NCI-H1417 (cell line): ENCODE measurements at regions not wholly inside any gene's neighbourhood (a gene's known extent, or its start where the extent isn't known, plus 50 kb on each side); places are given as distances from the start of the nearest gene placed in this dataset.

ENCODE experiments used
- DNase-seq, 3 experiments: peaks; one replicate each; lab custom pipeline; 2025; lab: John Stamatoyannopoulos, UW

DNA sequence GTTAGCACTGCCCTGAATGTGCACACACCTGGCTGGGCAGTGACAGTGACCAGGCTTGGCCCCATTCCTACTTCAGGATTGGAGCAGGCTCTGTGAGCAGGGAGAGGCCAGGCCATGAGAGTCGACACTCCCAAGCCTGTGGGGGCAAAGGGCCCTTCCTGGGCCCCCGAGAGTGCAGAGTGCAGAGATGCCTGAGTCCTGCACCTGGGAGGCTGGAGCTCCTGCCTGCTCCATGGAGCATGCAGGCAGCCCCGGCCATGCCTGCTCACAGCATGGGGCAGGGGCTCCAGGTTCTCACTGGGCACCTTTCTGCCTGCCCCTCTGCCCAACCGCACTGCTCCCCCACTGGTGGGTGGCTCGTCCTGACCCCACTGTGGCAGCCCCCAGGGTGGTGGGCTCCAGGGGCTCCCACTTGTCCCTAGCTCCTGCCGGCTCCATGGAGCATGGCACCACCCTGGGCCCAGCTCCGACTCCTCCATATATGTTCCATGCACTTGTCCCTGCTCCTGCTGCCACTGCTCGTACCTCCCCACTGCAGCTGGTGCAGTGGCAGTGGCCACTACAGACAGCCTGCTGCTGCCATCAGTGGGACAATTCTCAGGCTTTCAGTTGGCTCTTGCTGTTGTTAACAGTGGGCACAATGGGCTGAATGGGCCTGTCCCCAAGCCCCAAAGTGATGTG, 282.0 kb downstream of the RPRM start:
- no peak for DNase-seq

- DNase-seq, result no peak
Observed at GRCh38 chr2:153195342-153195741, 283.2 kb downstream of the RPRM start.

DNA sequence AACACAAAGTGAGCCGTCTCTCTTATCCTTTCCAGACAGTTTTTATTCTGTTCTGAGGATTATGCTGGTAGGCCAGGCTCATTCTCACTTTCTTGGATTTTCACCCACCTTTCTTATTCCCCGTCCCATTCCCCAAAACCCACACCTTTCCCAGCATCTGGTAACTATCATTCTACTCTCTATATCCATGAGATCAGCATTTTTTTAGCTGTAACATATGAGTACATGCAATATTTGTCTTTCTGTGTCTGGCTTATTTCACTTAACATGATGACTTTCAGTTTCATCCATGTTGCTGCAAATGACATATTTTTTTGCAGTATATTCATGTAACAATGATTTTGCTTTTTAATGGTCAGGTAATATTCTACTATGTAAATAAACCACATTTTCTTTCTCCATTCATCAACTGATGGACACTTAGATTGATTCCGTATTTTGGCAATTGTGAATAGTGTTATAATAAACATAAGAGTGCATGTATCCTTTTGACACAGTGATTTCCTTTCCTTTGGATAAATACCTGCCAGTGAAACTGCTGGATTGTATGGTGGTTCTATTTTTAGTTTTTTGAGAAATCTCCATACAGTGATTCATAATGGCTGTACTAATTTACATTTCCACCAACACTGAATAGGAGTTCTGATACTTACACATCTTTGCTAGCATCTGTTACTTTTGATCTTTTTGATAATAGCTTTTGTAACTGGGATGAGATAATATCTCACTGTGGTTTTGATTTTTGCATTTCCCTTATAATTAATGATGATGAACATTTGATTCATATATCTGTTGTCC, 289.3 kb downstream of the RPRM start:
- no peak for DNase-seq

DNA sequence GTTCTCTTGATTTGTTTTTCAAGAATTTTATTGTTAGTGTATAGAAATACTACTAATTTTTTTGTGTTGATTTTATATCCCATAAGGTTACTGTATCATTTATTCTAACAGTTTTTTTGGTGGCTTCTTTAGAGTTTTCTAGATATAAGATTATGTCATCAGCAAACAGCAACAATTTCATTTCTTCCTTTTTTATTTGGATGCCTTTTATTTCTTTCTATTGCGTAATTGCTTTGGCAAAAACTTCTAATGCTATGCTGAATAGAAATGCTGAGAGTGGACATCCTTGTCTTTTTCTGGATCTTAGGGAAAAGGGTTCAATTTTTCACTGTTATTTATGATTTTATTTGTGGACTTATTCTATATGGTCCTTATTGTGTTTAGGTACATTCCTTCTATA, 298.8 kb downstream of the RPRM start:
- DNase-seq, result no peak

GRCh38 chr2:153169609-153170008, 309.0 kb downstream of the RPRM start:
- DNase-seq, result peak in 1 of 3 experiments; percentile 34

DNA sequence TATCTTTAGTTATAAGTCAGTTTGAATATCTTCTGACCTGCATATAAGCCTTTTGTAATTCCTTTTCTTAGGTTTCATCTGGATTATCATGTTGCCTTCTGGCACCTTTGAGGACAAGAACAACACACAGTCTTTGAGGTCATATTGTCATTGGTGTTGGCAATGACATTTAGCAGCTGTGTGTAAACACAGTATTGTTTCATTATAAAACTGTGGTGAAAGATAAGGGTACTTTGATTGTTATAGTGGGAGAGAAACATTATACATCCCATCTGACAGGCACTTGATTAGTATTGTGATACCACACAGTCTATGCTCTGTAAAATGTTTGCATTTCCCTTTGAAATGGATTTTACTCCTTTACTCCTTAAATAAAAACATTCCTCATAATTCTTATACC, 313.5 kb downstream of the RPRM start:
- peak in 1 of 3 experiments; percentile 14 for DNase-seq

DNA sequence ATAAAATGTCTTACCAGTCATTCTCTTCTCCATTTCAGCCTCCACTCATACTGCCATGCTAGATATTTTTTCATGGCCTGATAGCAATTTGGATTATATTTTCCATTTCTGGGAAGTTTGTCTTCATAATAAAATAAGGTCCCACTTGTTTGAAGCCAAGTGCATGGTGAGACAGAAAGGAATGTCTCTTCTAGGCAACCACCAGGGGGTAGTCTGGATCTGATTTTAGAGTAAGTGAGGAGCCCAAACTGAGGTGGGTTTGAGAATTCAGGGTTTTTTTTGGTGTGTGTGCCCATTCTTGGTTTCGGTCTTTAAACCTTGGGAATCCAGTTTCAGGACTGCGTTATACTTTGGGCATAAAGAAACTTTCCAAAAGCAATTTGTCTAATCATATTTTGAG, 315.5 kb downstream of the RPRM start:
- peak; percentile 18 to 81 (median 54) for DNase-seq

- DNase-seq, result no peak
Observed at GRCh38 chr2:153156743-153157142, 321.8 kb downstream of the RPRM start.

- DNase-seq, result no peak
Observed at GRCh38 chr2:153152036-153152435, 326.5 kb downstream of the RPRM start.

GRCh38 chr2:153145470-153145978, 333.0 kb downstream of the RPRM start:
- DNase-seq, result no peak

DNA sequence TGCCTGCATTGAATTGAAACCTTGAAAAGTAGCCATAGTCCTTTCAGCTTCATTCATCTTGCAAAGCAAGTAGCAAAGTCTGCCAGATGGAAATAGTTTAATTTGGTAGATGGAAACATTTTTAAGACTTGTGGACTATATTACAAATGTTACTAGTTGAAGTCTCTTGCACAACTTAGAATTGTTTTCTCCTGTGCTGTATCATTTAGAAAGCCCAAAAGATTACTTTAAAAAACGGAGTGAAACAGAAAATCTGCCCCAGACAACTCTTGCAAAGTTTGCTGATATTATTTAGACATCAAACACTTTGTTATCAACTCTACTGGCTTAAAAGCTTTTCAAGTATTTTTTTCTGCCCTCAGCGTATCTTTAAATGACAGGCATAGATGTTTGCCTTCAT, 335.0 kb downstream of the RPRM start:
- no peak for DNase-seq

- no peak for DNase-seq
Observed at GRCh38 chr2:153140498-153140897, 338.1 kb downstream of the RPRM start.

DNA sequence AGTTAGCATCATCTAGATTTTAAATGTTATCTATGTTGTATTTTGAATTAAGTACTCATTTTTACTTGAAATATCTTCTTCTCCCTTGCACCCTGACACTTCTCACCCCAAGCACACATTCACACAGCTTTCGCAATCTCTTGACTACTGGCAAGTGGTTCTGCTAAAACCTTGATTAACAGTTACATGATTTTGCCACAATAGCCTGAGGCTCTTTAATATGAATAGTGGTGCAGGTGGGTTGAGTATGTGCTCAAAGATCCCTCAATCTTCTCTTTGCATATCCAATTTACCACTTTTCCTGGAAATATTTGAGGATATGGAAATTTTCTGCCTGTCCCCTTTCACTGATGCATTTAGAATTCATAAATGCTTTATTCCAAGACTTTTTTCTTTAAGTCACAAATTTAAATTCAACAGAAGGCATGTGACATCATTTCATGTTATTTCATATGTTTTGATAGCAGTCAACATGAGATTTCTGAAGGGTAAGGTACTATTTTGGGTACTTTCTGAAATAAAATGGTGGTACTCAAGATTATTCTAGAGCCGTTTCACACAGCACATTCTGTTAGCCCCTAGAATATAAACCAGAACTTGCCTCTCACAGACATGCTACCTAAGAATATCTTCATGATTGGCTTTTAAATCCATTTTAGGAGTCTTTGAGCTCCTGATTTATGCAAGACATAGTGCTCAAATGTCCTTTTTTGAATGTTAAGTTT, 339.7 kb downstream of the RPRM start:
- DNase-seq, result peak in 1 of 3 experiments; percentile 16

GRCh38 chr2:153136216-153136615, 342.3 kb downstream of the RPRM start:
- DNase-seq, result no peak

DNA sequence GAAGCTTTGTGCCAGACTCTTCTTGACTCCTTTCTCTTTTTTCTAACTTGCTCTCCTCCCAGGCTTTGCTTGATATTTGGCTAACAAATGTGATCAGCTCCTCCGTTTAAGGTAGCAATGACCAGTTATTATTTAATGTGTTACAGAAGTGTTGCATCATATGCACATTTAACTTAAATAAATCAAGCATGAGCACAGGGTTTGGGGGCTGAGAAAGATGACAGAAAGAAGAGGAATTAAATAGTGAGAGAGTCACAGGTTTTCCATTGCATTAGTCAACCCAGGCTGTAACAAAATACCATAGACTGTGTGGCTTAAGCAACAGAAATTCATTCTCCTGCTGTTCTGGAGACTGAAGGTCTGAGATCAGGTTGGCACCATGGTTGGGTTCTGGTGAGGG, 343.8 kb downstream of the RPRM start:
- DNase-seq, result no peak

GRCh38 chr2:153133716-153134115, 344.8 kb downstream of the RPRM start:
- DNase-seq, result no peak

DNA sequence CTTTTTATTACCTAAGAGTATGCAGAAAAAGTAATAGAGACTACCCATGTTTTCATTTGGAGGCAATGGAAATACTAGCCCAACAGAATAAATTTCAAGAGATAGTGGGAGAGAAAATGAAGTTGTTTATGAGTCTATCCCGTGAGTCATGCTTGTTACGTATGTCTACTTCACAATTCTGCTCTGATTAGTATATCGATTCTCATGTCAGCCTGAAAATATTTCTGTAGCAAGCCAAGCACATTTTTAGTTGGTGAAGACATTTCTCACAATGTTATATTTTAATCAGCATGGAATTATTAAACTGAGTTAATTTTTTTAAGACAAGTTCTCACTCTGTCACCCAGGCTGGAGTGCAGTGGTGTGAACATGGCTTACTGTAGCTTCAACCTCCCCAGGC, 346.1 kb downstream of the RPRM start:
- DNase-seq, result no peak

- DNase-seq, result no peak
Observed at GRCh38 chr2:153115141-153115540, 363.4 kb downstream of the RPRM start.

- no peak for DNase-seq
Observed at GRCh38 chr2:153110486-153110885, 368.1 kb downstream of the RPRM start.

DNA sequence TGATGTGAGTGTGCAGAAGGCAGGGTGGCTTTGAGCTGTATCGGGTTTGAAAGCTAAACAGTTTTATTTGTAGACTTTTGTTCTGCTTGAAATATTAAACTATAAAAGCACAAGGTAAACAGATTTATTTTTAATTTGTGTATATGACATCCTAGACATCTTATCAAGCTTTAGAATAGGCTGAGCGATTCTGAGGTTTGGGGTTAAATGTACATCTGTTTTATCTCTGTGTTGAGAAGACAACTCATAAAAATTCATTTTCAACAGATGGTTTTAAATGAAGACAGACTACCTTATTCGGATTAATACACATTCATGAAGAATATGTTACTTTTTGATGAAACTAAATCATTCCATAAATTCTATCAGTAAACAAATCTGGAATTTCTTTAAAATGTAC, 368.8 kb downstream of the RPRM start:
- DNase-seq, result no peak

- peak in 1 of 3 experiments; percentile 24 for DNase-seq
Observed at GRCh38 chr2:153106802-153107477, 371.6 kb downstream of the RPRM start.
